Prostate gland (tissue), 2 donors: ENCODE measurements at regions not wholly inside any gene's neighbourhood (a gene's known extent, or its start where the extent isn't known, plus 50 kb on each side); places are given as distances from the start of the nearest gene placed in this dataset.

ENCODE experiments used
- POLR2A ChIP-seq: fragments of 450-650 bp; IDR thresholded peaks from one replicate; pipeline ENCODE4 v1.6.1; 2016; ENCODE audit warnings: antibody characterized with exemption, mild to moderate bottlenecking
- TF ChIP-seq, protein P1 (sequence below), 4 experiments: fragments of 200-600 bp in 2 of 4; fragments of 450-650 bp in 2 of 4; sonication (generic) in 2 of 4; IDR thresholded peaks; 1 replicate in 3 of 4; 2 replicates in 1 of 4; pipeline ENCODE4 v1.5.1; 2016 to 2019; ENCODE audit warnings: antibody characterized with exemption in 4 of 4, mild to moderate bottlenecking in 2 of 4, moderate library complexity in 2 of 4

DNA sequence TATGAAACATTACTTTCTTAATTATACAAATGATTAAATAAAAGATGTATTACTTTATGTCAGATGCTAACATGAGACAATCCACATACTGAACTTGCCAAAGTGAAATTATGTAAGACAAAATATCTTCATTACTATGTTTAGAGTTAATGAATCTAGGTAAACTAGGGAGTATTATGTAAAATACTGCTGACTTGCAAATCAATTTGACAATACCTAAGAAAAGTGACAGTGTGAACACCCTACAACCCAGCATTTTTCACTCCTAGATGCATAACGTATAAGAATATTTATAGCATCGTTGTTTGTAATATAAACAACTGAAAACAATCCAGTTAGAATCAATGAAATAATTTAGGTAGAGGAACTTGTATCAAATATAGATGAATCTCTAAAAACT is 546.3 kb downstream of the MAGEB5 start:
- TF ChIP-seq, protein P1, sequence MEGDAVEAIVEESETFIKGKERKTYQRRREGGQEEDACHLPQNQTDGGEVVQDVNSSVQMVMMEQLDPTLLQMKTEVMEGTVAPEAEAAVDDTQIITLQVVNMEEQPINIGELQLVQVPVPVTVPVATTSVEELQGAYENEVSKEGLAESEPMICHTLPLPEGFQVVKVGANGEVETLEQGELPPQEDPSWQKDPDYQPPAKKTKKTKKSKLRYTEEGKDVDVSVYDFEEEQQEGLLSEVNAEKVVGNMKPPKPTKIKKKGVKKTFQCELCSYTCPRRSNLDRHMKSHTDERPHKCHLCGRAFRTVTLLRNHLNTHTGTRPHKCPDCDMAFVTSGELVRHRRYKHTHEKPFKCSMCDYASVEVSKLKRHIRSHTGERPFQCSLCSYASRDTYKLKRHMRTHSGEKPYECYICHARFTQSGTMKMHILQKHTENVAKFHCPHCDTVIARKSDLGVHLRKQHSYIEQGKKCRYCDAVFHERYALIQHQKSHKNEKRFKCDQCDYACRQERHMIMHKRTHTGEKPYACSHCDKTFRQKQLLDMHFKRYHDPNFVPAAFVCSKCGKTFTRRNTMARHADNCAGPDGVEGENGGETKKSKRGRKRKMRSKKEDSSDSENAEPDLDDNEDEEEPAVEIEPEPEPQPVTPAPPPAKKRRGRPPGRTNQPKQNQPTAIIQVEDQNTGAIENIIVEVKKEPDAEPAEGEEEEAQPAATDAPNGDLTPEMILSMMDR (IDR thresholded peaks at IDR 0.05): no peak
- no peak for TF ChIP-seq POLR2A
